Testis (tissue), 2 donors: ENCODE measurements at regions not wholly inside any gene's neighbourhood (a gene's known extent, or its start where the extent isn't known, plus 50 kb on each side); places are given as distances from the start of the nearest gene placed in this dataset.

Experiments
- DNase-seq: peaks from one replicate; pipeline ENCODE4 v3.0.0-alpha.2; 2019
- H3K27ac ChIP-seq, 2 donors: fragments of 200-600 bp; sonication (generic); one replicate each; pipeline ENCODE4 v1.5.1; 2019
- H3K27me3 ChIP-seq: fragments of 200-600 bp; sonication (generic); one replicate; pipeline ENCODE4 v1.5.1; 2019
- H3K36me3 ChIP-seq: fragments of 200-600 bp; sonication (generic); one replicate; pipeline ENCODE4 v1.5.1; 2017; ENCODE audit warnings: low read depth; ENCODE audit errors: missing control alignments
- H3K4me1 ChIP-seq: fragments of 200-600 bp; sonication (generic); one replicate; pipeline ENCODE4 v1.5.1; 2019
- H3K4me3 ChIP-seq, 2 donors: fragments of 200-600 bp; sonication (generic); one replicate each; pipeline ENCODE4 v1.5.1; 2017 to 2019
- H3K9me3 ChIP-seq: fragments of 200-600 bp; sonication (generic); one replicate; pipeline ENCODE4 v1.5.1; 2017
- CTCF ChIP-seq, 3 experiments: fragments of 450-650 bp in 2 of 3; fragments of 200-600 bp in 1 of 3; sonication (generic) in 1 of 3; IDR thresholded peaks; one replicate each; pipeline ENCODE4 v1.5.1; 2016 to 2019; ENCODE audit warnings: antibody characterized with exemption in 3 of 3, mild to moderate bottlenecking in 2 of 3, moderate library complexity in 1 of 3
- POLR2A ChIP-seq: fragments of 450-650 bp; IDR thresholded peaks from one replicate; pipeline ENCODE4 v1.6.1; 2017; ENCODE audit warnings: antibody characterized with exemption, mild to moderate bottlenecking, moderate library complexity
- WGBS, 2 donors: methylation state at CpG; one replicate each; pipeline ENCODE4 v1.1.5; 2018; 5-methylcytosine and 5-hydroxymethylcytosine counted together
- intact Hi-C: fragments of 100-400 bp; cut with DNase I; formaldehyde crosslinking; loops from one replicate; pipeline ENCODE4 v1.15.1; 2023; ENCODE audit warnings: low total_unique reads

- no peak overlapping the region for H3K4me3 ChIP-seq
- H3K27me3 ChIP-seq, result no peaks in the 10 kb centered on the region
- H3K4me1 ChIP-seq, result no peaks in the 10 kb centered on the region
- no peak for DNase-seq
- intact Hi-C loops, result no loop called here
- no peak for TF ChIP-seq CTCF (IDR thresholded peaks at IDR 0.05)
- no peak for TF ChIP-seq POLR2A
- no peaks in the 10 kb centered on the region for H3K36me3 ChIP-seq
- WGBS, 2 donors, result 82 to 85% methylated on average over 7 of the region's 7 CpGs
- H3K27ac ChIP-seq, result no peak overlapping the region
- no peaks in the 10 kb centered on the region for H3K9me3 ChIP-seq
Measured at GRCh38 chr13:74687442-74688182, 553.4 kb upstream of the KLF12 start.

GRCh38 chr13:74683411-74683810 is 549.2 kb upstream of the KLF12 start:
- Histone ChIP-seq H3K27ac (no peak overlapping the region), H3K27me3 (no peaks in the 10 kb centered on the region), H3K4me1 (no peaks in the 10 kb centered on the region), H3K36me3 (no peaks in the 10 kb centered on the region), H3K4me3 (no peak overlapping the region), H3K9me3 (no peaks in the 10 kb centered on the region)
- intact Hi-C loops, result no loop called here
- no peak for TF ChIP-seq CTCF (IDR thresholded peaks at IDR 0.05)
- no peak for TF ChIP-seq POLR2A
- WGBS, 2 donors, result 97 to 100% methylated on average over 1 of the region's 1 CpG
- DNase-seq, result no peak

- Histone ChIP-seq H3K36me3 (no peaks in the 10 kb centered on the region), H3K4me3 (no peak overlapping the region), H3K27me3 (no peaks in the 10 kb centered on the region), H3K27ac (no peak overlapping the region), H3K4me1 (no peaks in the 10 kb centered on the region), H3K9me3 (no peaks in the 10 kb centered on the region)
- no peak for DNase-seq
- intact Hi-C loops, result no loop called here
- 48 to 63% methylated on average over 1 of the region's 1 CpG for WGBS, 2 donors
- TF ChIP-seq CTCF (IDR thresholded peaks at IDR 0.05), result no peak
- TF ChIP-seq POLR2A, result no peak
Measured at GRCh38 chr13:74682746-74683145, 548.5 kb upstream of the KLF12 start.

- no peak for DNase-seq
- TF ChIP-seq CTCF (IDR thresholded peaks at IDR 0.05), result no peak
- no peak for TF ChIP-seq POLR2A
- H3K36me3 ChIP-seq, result no peaks in the 10 kb centered on the region
- WGBS, 2 donors, result 69 to 72% methylated on average over 3 of the region's 3 CpGs
- intact Hi-C loops, result no loop called here
- no peaks in the 10 kb centered on the region for H3K27me3 ChIP-seq
- H3K4me3 ChIP-seq, result no peak overlapping the region
- no peak overlapping the region for H3K27ac ChIP-seq
- H3K4me1 ChIP-seq, result no peaks in the 10 kb centered on the region
- no peaks in the 10 kb centered on the region for H3K9me3 ChIP-seq
Measured at GRCh38 chr13:74681891-74682290, 547.7 kb upstream of the KLF12 start.
